ENCODE measurements at regions not wholly inside any gene's neighbourhood (a gene's known extent, or its start where the extent isn't known, plus 50 kb on each side); places are given as distances from the start of the nearest gene placed in this dataset.

DNA sequence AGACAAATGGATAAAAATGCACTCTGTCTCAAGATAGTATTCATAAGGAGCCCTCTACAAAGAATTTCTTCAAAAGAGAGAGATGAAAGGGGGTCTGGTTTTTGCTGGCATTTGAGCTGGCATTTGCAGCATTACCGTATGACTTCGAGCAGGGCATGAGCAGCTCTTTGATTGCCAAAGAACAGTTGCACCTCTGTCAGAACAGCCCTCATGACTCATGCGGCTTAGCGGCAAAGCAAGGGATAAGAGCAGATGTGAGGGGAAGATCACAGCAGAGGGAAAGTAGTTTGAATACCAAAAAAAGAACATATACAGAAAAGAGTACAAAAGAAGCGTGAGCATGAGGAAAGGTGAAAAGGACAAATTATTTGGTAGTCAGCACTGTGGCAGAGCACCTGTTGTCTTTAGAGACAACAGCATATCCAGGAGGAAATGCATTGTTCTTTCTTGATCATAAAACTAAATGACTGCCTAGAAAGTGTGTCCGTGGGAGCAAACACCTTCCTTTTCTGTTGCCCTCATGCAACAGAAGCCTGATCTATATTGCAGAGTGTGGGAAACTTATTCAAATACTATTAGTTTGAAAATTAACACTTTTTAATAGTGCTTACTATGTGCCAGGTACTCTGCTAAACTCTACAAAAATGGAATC lies 80.5 kb upstream of the SLC24A5 start:
- DNase-seq (ENCODE audit: insufficient read length, low spot score) (no peak), FAIRE-seq (no peak)
- TF ChIP-seq POU2F2 (IDR thresholded peaks at IDR 0.05; ENCODE audit: low read depth, low read length): no peak
- no peak for TF ChIP-seq TAF1 (IDR thresholded peaks at IDR 0.05; ENCODE audit: low read depth, low read length)
- no peak for TF ChIP-seq POLR2A (IDR thresholded peaks at IDR 0.05; ENCODE audit: low read depth, low read length)
- TF ChIP-seq POLR2AphosphoS5 (IDR thresholded peaks at IDR 0.05; ENCODE audit: low read depth, low read length): no peak
- TF ChIP-seq SPI1 (IDR thresholded peaks at IDR 0.05; ENCODE audit: low read depth, low read length): no peak
- no peak for TF ChIP-seq PAX5 (IDR thresholded peaks at IDR 0.05; ENCODE audit: insufficient read depth, low read length, severe bottlenecking)

DNA sequence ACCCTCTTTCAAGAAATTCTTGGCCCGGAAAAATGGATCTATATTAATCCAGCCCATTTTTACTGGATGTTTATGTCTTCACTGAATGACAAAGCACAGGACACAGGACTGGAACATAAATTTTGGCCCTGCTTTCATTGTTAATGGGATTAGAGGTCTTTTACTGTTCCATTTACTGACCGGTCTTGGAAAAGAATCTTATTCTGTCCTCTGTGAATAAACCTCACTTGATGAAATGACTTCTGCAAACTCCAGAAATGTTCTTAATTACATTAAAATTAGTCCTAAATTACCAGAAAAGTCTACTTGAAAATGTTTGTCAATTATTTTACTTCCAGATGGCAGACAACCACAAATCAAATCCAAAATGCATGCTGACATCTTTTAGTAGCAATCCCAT lies 79.3 kb upstream of the SLC24A5 start:
- TF ChIP-seq POLR2AphosphoS5 (IDR thresholded peaks at IDR 0.05; ENCODE audit: low read depth, low read length) (no peak), POU2F2 (IDR thresholded peaks at IDR 0.05; ENCODE audit: low read depth, low read length) (no peak), TAF1 (IDR thresholded peaks at IDR 0.05; ENCODE audit: low read depth, low read length) (no peak), POLR2A (IDR thresholded peaks at IDR 0.05; ENCODE audit: low read depth, low read length) (no peak), PAX5 (IDR thresholded peaks at IDR 0.05; ENCODE audit: insufficient read depth, low read length, severe bottlenecking) (no peak), SPI1 (IDR thresholded peaks at IDR 0.05; ENCODE audit: low read depth, low read length) (no peak)
- FAIRE-seq (no peak), DNase-seq (ENCODE audit: insufficient read length, low spot score) (no peak)

DNA sequence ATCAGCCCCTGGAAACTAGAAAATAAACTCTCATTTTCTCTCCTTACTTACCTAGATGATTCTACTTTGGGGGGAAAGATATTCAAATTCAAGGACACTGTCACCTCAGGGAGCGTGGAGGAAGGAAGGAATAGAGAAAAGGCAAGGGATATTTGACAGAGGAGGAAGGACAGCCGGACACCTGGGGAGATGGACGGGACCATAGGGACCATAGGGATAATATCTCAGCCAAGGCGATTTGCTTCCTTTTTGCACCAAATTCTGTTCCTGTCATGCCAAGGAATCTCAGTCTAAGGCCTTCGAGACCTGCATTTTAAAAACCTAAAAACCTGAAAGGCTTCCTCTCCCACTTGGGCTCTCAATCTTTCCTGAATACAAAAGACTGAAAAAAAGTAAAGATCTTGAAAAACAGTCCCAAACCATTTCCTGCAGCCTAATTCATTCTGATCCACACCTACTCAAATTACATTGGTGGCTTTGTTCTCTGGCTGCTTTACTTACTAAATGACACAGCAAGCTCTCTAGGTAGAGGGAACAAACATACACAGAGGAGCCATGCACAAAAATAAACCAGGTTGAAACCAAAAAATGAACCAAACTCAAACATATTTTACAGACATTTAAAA lies 73.9 kb upstream of the SLC24A5 start:
- DNase-seq (ENCODE audit: insufficient read length, low spot score) (no peak), FAIRE-seq (no peak)
- TF ChIP-seq POLR2A (IDR thresholded peaks at IDR 0.05; ENCODE audit: low read depth, low read length) (no peak), PAX5 (IDR thresholded peaks at IDR 0.05; ENCODE audit: insufficient read depth, low read length, severe bottlenecking) (no peak), POU2F2 (IDR thresholded peaks at IDR 0.05; ENCODE audit: low read depth, low read length) (no peak), POLR2AphosphoS5 (IDR thresholded peaks at IDR 0.05; ENCODE audit: low read depth, low read length) (no peak), SPI1 (IDR thresholded peaks at IDR 0.05; ENCODE audit: low read depth, low read length) (no peak), TAF1 (IDR thresholded peaks at IDR 0.05; ENCODE audit: low read depth, low read length) (no peak)

DNA sequence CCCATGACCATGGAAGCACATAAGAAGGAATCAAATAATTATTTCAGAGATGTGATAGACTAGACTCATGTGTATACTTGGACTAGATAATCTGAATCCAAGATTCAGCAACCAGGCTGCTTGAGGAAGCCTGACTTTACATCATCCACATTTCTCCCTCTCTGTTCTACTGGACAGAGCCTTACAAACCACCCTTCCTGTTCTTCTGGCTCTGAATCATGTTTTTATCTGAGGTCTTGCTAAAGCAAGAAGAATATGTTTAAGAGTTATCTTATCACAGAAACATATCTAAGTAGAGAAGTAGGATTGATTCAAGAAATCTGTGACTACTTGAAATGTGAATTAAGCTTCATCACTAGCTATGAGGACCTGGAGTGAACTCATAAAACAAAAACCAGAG lies 71.1 kb upstream of the SLC24A5 start:
- no peak for DNase-seq (ENCODE audit: insufficient read length, low spot score)
- TF ChIP-seq POLR2AphosphoS5 (IDR thresholded peaks at IDR 0.05; ENCODE audit: low read depth, low read length) (no peak), TAF1 (IDR thresholded peaks at IDR 0.05; ENCODE audit: low read depth, low read length) (no peak), POU2F2 (IDR thresholded peaks at IDR 0.05; ENCODE audit: low read depth, low read length) (no peak), SPI1 (IDR thresholded peaks at IDR 0.05; ENCODE audit: low read depth, low read length) (no peak), PAX5 (IDR thresholded peaks at IDR 0.05; ENCODE audit: insufficient read depth, low read length, severe bottlenecking) (no peak), POLR2A (IDR thresholded peaks at IDR 0.05; ENCODE audit: low read depth, low read length) (no peak)
- no peak for FAIRE-seq

DNA sequence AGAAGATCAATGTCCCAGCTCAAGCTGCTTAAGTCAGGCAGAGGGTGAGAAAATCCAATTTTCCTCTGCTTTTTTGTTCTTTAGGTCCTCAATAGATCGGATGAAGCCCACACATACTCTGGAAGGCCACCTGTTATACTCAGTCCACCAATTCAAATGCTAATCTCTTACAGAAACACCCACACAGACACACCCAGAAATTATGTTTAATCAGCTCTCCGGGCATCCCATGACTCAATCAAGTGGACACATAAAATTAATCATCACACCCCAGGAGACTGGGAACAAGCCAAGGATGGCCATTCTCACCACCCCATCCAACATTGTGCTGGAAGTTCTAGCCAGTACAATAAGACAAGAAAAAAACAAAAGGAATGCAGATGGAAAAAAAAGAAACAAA lies 67.8 kb upstream of the SLC24A5 start:
- TF ChIP-seq POLR2AphosphoS5 (IDR thresholded peaks at IDR 0.05; ENCODE audit: low read depth, low read length) (no peak), SPI1 (IDR thresholded peaks at IDR 0.05; ENCODE audit: low read depth, low read length) (no peak), POLR2A (IDR thresholded peaks at IDR 0.05; ENCODE audit: low read depth, low read length) (no peak), TAF1 (IDR thresholded peaks at IDR 0.05; ENCODE audit: low read depth, low read length) (no peak)
- DNase-seq (ENCODE audit: insufficient read length, low spot score) (no peak), FAIRE-seq (no peak)

DNA sequence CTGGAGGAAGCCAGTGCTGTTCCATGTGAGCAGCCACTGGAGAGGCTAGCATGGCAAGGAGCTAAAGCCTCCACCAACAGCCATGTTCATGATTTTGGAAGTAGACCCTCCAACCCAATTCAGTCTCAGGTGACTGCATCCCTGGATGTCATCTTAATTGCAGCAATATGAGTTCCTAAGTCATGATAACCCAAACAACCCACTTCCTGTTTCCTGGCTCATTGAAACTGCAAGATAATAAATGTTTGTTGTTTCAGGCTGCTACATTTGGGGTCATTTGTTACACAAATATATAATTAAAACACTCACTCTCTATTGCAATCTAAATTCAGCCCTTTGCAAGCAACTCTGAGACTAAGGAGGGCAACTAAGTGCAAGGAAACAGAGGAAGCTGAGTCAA lies 62.4 kb upstream of the SLC24A5 start:
- FAIRE-seq (no peak), DNase-seq (ENCODE audit: insufficient read length, low spot score) (no peak)
- TF ChIP-seq SPI1 (IDR thresholded peaks at IDR 0.05; ENCODE audit: low read depth, low read length) (peak; percentile 64), POU2F2 (IDR thresholded peaks at IDR 0.05; ENCODE audit: low read depth, low read length) (no peak)

DNA sequence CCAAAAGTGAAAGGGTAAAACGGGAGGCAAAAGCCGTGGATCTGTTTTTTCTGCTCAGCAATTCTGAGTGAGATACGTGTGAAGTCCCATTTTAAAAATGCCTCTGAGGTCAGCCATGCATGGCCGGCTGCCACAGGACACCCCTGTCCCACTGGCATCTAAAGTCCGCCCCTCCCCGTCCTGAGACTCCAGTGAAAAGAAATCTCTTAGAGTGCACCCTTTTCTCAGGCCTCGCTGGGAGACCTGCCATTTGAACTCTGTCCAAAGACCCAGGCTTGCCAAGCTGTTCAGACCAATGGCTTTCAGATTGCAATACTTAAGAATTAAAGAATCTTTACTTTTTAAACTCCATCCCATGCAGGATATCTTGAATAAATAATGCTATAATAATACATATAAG lies 61.0 kb upstream of the SLC24A5 start:
- FAIRE-seq: no peak
- no peak for DNase-seq (ENCODE audit: insufficient read length, low spot score)
- TF ChIP-seq SPI1 (IDR thresholded peaks at IDR 0.05; ENCODE audit: low read depth, low read length) (no peak), TAF1 (IDR thresholded peaks at IDR 0.05; ENCODE audit: low read depth, low read length) (no peak), PAX5 (IDR thresholded peaks at IDR 0.05; ENCODE audit: insufficient read depth, low read length, severe bottlenecking) (no peak), POU2F2 (IDR thresholded peaks at IDR 0.05; ENCODE audit: low read depth, low read length) (no peak), POLR2A (IDR thresholded peaks at IDR 0.05; ENCODE audit: low read depth, low read length) (no peak), POLR2AphosphoS5 (IDR thresholded peaks at IDR 0.05; ENCODE audit: low read depth, low read length) (no peak)

DNA sequence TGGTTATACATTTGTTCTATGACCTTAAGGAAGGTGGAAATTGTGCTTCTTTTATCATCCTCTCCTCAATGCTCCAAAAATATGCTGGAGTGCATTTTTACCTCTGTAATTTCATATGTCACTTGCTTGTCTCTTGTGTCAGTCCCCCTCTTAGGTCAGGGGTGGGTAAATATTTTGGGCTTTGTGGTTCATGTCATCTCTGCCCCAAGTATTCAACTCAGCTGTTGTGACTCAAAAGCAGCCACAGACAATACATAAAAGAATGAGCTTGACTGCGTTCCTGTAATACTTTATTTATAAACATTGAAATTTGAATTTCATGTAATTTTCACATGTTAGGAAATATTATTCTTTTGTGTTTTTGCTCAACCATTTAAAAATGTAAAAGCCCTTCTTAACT lies 60.4 kb upstream of the SLC24A5 start:
- no peak for DNase-seq (ENCODE audit: insufficient read length, low spot score)
- TF ChIP-seq POU2F2 (IDR thresholded peaks at IDR 0.05; ENCODE audit: low read depth, low read length) (no peak), POLR2AphosphoS5 (IDR thresholded peaks at IDR 0.05; ENCODE audit: low read depth, low read length) (no peak), SPI1 (IDR thresholded peaks at IDR 0.05; ENCODE audit: low read depth, low read length) (no peak), POLR2A (IDR thresholded peaks at IDR 0.05; ENCODE audit: low read depth, low read length) (no peak), TAF1 (IDR thresholded peaks at IDR 0.05; ENCODE audit: low read depth, low read length) (no peak), PAX5 (IDR thresholded peaks at IDR 0.05; ENCODE audit: insufficient read depth, low read length, severe bottlenecking) (no peak)
- no peak for FAIRE-seq

DNA sequence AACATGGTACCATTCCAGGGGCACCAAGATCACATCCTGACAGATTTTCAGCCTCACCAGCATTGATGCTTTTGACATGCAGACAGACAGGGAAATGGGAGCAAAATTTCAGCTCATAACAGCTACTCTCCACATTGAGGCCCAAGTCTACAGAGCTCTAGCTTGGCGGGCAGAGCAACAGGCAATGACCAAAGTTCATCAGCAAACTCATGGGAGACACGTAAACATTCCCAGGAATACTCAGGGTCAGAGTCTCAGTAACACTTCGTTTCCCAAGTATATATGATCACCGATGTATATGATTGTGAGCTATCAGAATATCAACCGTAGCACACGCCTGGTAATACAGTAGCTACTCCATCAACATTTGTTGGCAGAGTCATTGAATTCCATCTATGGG lies 59.2 kb upstream of the SLC24A5 start:
- FAIRE-seq (no peak), DNase-seq (ENCODE audit: insufficient read length, low spot score) (no peak)
- TF ChIP-seq PAX5 (IDR thresholded peaks at IDR 0.05; ENCODE audit: insufficient read depth, low read length, severe bottlenecking) (no peak), TAF1 (IDR thresholded peaks at IDR 0.05; ENCODE audit: low read depth, low read length) (no peak), POLR2A (IDR thresholded peaks at IDR 0.05; ENCODE audit: low read depth, low read length) (no peak), POU2F2 (IDR thresholded peaks at IDR 0.05; ENCODE audit: low read depth, low read length) (no peak), SPI1 (IDR thresholded peaks at IDR 0.05; ENCODE audit: low read depth, low read length) (no peak), POLR2AphosphoS5 (IDR thresholded peaks at IDR 0.05; ENCODE audit: low read depth, low read length) (no peak)

Data from GM12891 (cell line).